Brain microvascular endothelial cell (primary cell): ENCODE measurements at regions not wholly inside any gene's neighbourhood (a gene's known extent, or its start where the extent isn't known, plus 50 kb on each side); places are given as distances from the start of the nearest gene placed in this dataset.
"Not testable (repeated sequence)": the region's sequence is repeated elsewhere in the genome, so short reads cannot be mapped to it uniquely, and the experiment has no call there.

Experiments used
- DNase-seq: peaks from one replicate; pipeline ENCODE4 v3.0.0-alpha.2; 2020
- H3K27ac ChIP-seq: fragments of 250-450 bp; sonication (Bioruptor Pico); 2 replicates; pipeline ENCODE4 v1.5.1; 2020; ENCODE audit warnings: mild to moderate bottlenecking, moderate library complexity
- H3K27me3 ChIP-seq: fragments of 250-450 bp; sonication (Bioruptor Pico); replicated peaks from 2 replicates; pipeline ENCODE4 v1.5.1; 2020; ENCODE audit warnings: mild to moderate bottlenecking
- H3K36me3 ChIP-seq: fragments of 250-450 bp; sonication (Bioruptor Pico); replicated peaks from 2 replicates; pipeline ENCODE4 v1.5.1; 2020; ENCODE audit warnings: mild to moderate bottlenecking
- H3K4me3 ChIP-seq: 2 replicates; pipeline ENCODE4 v1.5.1; 2011; ENCODE audit warnings: low read depth, mild to moderate bottlenecking, control low read depth, low read length, moderate library complexity
- in situ Hi-C: cut with HindIII; loops from 2 replicates; pipeline ENCODE4 v1.10.0; 2017; ENCODE audit warnings: low sequenced_read_pairs, low pct_ligation_motif_present
- TF ChIP-seq, protein P1 (sequence below): IDR thresholded peaks from 2 replicates; pipeline ENCODE4 v1.5.1; 2011; ENCODE audit warnings: low read depth, mild to moderate bottlenecking, moderate library complexity, low read length, control low read depth, inconsistent platforms; ENCODE audit errors: missing control alignments

GRCh38 chr1:14421295-14421976 lies 177.0 kb upstream of the KAZN start:
- H3K36me3 ChIP-seq: no peaks in the 10 kb centered on the region
- no peak for DNase-seq
- no peak overlapping the region for H3K4me3 ChIP-seq
- in situ Hi-C loops: no loop called here
- H3K27me3 ChIP-seq: no peaks in the 10 kb centered on the region
- H3K27ac ChIP-seq: no peak overlapping the region
- TF ChIP-seq, protein P1, sequence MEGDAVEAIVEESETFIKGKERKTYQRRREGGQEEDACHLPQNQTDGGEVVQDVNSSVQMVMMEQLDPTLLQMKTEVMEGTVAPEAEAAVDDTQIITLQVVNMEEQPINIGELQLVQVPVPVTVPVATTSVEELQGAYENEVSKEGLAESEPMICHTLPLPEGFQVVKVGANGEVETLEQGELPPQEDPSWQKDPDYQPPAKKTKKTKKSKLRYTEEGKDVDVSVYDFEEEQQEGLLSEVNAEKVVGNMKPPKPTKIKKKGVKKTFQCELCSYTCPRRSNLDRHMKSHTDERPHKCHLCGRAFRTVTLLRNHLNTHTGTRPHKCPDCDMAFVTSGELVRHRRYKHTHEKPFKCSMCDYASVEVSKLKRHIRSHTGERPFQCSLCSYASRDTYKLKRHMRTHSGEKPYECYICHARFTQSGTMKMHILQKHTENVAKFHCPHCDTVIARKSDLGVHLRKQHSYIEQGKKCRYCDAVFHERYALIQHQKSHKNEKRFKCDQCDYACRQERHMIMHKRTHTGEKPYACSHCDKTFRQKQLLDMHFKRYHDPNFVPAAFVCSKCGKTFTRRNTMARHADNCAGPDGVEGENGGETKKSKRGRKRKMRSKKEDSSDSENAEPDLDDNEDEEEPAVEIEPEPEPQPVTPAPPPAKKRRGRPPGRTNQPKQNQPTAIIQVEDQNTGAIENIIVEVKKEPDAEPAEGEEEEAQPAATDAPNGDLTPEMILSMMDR: no peak

GRCh38 chr1:14421977-14422609 lies 176.4 kb upstream of the KAZN start:
- H3K27me3 ChIP-seq: no peaks in the 10 kb centered on the region
- no peak overlapping the region for H3K4me3 ChIP-seq
- H3K27ac ChIP-seq: no peak overlapping the region
- DNase-seq: no peak
- TF ChIP-seq, protein P1: no peak
- in situ Hi-C loops: no loop called here
- no peaks in the 10 kb centered on the region for H3K36me3 ChIP-seq

- Histone ChIP-seq H3K4me3 (no peak overlapping the region), H3K27ac (no peak overlapping the region), H3K36me3 (no peaks in the 10 kb centered on the region), H3K27me3 (no peaks in the 10 kb centered on the region)
- no peak for DNase-seq
- in situ Hi-C loops: no loop called here
- TF ChIP-seq, protein P1: no peak
These were observed 174.0 kb upstream of the KAZN start for GRCh38 chr1:14424325-14425002.

GRCh38 chr1:14426854-14427253 lies 171.6 kb upstream of the KAZN start:
- Histone ChIP-seq H3K27me3 (no peaks in the 10 kb centered on the region), H3K4me3 (no peak overlapping the region), H3K36me3 (no peaks in the 10 kb centered on the region), H3K27ac (no peak overlapping the region)
- DNase-seq: no peak
- TF ChIP-seq, protein P1: no peak
- in situ Hi-C loops: no loop called here

DNA sequence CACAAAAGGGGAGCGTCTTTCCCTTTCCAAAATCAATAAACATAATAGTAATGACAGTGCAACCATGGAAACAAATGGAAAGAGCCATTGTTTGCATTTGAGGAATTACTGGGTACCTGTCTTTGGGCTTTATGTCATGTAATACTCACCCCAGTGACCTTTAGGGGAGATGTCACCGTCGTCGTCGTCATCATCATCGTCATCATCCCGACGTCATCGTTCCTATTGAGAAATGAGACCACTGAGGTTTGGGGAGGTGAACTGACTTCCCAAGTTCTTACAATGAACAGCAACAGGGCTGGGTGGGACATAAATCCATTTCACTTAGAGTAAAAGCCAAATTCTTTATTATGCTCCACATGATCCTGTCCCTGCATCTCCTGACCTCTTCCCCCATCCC lies 168.9 kb upstream of the KAZN start:
- in situ Hi-C loops: no loop called here
- H3K27me3 ChIP-seq: no peaks in the 10 kb centered on the region
- DNase-seq: no peak
- no peaks in the 10 kb centered on the region for H3K36me3 ChIP-seq
- TF ChIP-seq, protein P1: no peak
- H3K27ac ChIP-seq: no peak overlapping the region
- H3K4me3 ChIP-seq: no peak overlapping the region

DNA sequence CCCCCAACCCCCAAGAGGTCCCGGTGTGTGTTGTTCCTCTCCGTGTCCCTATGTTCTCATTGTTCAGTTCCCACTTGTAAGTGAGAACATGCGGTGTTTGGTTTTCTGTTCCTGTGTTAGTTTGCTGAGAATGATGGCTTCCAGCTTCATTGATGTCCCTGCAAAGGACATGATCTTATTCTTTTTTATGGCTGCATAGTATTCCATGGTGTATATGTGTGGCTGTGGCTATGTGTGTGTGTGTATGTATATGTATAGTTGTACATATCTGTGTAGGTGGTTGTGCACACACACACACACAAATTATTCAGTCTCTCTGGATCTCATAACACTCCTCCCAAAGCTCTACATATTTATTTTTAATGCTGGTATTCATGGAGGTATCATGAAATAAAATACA lies 165.8 kb upstream of the KAZN start:
- in situ Hi-C loops: not testable (repeated sequence)

More for the DNA sequence above, 165.8 kb upstream of the KAZN start:
- not testable (repeated sequence) for H3K36me3 ChIP-seq, H3K27me3 ChIP-seq, DNase-seq, H3K4me3 ChIP-seq, H3K27ac ChIP-seq
